ENCODE measurements at regions not wholly inside any gene's neighbourhood (a gene's known extent, or its start where the extent isn't known, plus 50 kb on each side); places are given as distances from the start of the nearest gene placed in this dataset.
"Not testable (repeated sequence)": the region's sequence is repeated elsewhere in the genome, so short reads cannot be mapped to it uniquely, and the experiment has no call there.

DNA sequence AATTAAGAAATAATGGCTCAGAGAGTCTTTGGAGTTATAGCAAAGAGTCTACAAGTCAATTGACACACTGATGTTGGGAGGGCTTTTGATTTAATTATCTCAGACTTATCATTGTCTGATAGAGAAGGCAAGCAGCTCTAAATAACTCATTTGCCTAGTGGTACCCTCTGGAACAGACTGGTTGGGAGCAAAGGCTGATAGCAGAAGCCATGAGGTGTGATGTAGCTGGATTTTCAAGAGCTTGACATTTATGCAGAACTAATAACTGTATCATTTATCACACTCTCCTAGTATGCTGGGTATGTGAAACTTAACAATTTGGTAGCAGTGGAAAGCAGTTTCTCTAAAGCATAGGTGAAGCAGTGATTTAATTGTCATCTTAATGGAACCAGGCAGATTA, 380.6 kb downstream of the TENT5A start:
- in situ Hi-C loops (cut with MboI; ENCODE audit: low sequenced_read_pairs): no loop called here

GRCh38 chr6:81366972-81367371, 385.5 kb downstream of the TENT5A start:
- in situ Hi-C loops (cut with MboI; ENCODE audit: low sequenced_read_pairs): no loop called here

- in situ Hi-C loops (cut with MboI; ENCODE audit: low sequenced_read_pairs): no loop called here
These were observed 390.2 kb downstream of the TENT5A start for GRCh38 chr6:81362246-81362645.

DNA sequence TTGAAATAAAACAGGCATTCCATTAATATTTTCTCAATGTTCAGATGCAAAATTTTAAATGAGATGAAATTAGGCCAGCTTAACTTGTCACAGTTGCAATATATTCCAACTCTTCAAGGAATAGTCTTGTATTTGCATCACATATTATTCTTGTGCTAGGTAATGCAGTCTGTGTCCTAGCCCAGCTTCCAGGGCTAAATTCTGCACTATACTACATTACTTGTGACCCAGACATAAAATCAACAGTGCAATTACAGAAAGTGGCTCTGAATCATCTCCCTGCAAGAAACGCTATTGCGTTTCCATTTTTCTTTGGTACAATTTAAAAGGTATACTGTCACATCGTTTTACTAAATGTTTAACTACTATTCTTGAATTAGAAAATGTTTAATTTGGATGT, 399.2 kb downstream of the TENT5A start:
- in situ Hi-C loops (cut with MboI; ENCODE audit: low sequenced_read_pairs): no loop called here

GRCh38 chr6:81344026-81344425, 408.5 kb downstream of the TENT5A start:
- in situ Hi-C loops (cut with MboI; ENCODE audit: low sequenced_read_pairs): not testable (repeated sequence)

- in situ Hi-C loops (cut with MboI; ENCODE audit: low sequenced_read_pairs): no loop called here
These were observed 411.5 kb downstream of the TENT5A start for GRCh38 chr6:81340946-81341345.

GRCh38 chr6:81331526-81331925, 421.0 kb downstream of the TENT5A start:
- in situ Hi-C loops (cut with MboI; ENCODE audit: low sequenced_read_pairs): no loop called here

DNA sequence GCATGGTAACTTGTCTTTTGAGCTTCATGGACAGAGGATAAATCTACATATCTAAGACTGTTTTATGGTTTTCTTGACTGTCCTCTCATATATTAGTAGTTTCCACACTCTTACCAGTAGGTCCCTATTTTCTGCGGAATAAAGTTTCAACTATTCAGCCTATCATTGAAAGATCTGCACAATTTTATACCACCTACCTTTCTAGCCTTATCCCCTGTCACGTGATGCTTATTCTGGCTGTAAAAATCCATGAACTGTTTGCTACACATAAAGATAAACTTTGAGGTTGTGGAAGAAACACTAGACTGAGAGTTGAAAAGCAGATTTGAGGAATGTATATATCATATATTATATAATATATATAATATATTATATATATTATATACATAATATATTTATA, 423.8 kb downstream of the TENT5A start:
- in situ Hi-C loops (cut with MboI; ENCODE audit: low sequenced_read_pairs): no loop called here

DNA sequence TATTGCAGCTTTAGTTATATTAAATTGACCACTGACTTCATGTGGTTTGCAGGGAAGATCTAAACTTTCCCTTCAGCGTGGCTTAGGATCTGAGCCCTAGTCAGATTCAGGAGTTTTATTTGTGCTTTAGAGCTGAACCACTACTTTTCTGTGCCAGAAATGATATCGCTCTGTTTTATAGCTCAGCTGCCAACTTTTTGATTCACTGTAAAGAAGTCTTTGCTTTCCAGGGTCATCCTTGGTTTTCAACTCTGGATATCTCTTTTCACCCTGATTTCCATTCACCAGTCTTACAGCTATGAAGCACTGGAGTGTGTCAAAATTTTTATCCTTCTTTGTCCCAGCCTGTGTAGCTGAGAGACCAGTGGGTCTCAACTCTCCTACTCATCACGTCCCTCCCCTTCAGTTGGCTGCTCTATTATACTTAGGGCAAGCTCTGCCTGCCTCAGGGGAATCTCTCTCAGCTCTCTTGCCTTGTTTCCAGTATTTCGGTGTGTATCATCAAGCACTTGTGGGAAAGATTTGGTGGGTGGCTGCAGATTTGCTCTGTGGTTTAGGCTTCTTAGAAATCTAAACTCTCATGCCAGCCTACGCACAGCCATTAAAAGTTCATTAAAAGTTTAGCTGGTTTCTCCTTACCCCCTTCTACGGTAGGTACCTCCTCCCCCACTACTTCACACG, 425.5 kb downstream of the TENT5A start:
- in situ Hi-C loops (cut with MboI; ENCODE audit: low sequenced_read_pairs): no loop called here

- in situ Hi-C loops (cut with MboI; ENCODE audit: low sequenced_read_pairs): no loop called here
These were observed 442.7 kb downstream of the TENT5A start for GRCh38 chr6:81309811-81310210.

GRCh38 chr6:81308577-81309279, 443.8 kb downstream of the TENT5A start:
- in situ Hi-C loops (cut with MboI; ENCODE audit: low sequenced_read_pairs): no loop called here

GRCh38 chr6:81307651-81308214, 444.7 kb downstream of the TENT5A start:
- in situ Hi-C loops (cut with MboI; ENCODE audit: low sequenced_read_pairs): no loop called here

GRCh38 chr6:81304466-81304865, 448.0 kb downstream of the TENT5A start:
- in situ Hi-C loops (cut with MboI; ENCODE audit: low sequenced_read_pairs): no loop called here

DNA sequence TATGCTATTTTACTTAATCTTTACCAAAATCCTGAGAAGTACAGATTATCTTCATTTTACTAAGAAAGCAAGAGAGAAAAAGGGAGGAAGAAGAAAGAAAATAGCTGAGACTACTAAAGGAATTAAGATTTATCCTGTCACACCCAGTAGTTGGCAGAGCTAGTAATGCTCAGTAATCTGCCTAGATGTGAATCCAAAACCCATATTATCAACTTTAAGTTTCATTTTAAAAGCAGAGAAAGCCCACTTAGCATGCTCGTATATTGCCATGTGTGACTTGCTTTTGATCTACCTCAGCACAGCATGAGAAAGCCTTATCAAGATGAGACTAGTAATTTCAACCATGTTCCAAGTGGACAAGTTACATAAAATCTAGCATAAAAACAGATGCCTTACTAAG, 451.5 kb downstream of the TENT5A start:
- in situ Hi-C loops (cut with MboI; ENCODE audit: low sequenced_read_pairs): no loop called here

DNA sequence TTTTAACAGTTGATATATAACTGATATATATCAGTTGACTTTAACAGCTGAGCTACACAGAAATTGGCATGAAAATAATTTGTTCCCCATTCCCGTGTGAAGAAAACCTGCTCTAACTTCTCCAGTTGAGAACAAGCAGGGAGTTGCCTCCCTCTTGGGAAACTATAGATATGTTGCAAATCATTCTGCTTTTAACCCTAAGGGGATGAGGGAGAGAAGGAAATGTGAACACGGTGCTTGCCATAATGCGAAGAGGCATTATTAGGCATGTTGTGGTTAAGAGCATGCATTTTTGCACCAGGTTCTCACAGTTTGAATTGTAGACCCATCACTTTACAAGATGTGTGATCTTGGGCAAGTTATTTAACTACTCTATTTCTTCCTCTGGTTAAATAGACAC, 453.7 kb downstream of the TENT5A start:
- in situ Hi-C loops (cut with MboI; ENCODE audit: low sequenced_read_pairs): no loop called here

- in situ Hi-C loops (cut with MboI; ENCODE audit: low sequenced_read_pairs): no loop called here
These were observed 457.2 kb downstream of the TENT5A start for GRCh38 chr6:81295310-81295709.

- in situ Hi-C loops (cut with MboI; ENCODE audit: low sequenced_read_pairs): no loop called here
These were observed 458.6 kb downstream of the TENT5A start for GRCh38 chr6:81293896-81294295.

- in situ Hi-C loops (cut with MboI; ENCODE audit: low sequenced_read_pairs): no loop called here
These were observed 463.3 kb downstream of the TENT5A start for GRCh38 chr6:81289229-81289628.

DNA sequence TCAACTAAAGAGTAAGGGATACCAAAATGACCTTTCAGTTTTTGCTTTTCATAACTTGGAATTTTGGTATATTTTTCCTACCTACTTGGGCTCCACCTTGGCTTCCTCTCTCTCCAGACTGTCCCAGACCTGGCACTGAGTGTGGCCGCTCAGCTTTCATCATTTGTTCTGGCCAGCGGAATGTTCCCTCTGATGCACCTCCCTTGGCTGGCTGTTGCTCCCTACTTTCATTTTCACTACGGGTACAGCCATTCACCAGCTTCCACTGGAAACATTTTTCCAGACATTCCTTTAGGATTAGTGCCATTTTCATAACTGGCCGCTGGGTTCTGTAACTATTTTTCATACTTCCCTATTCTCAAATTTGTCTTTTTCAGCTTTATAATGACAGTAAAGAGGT, 487.4 kb downstream of the TENT5A start:
- in situ Hi-C loops (cut with MboI; ENCODE audit: low sequenced_read_pairs): no loop called here

- in situ Hi-C loops (cut with MboI; ENCODE audit: low sequenced_read_pairs): no loop called here
These were observed 488.8 kb downstream of the TENT5A start for GRCh38 chr6:81263531-81264168.

GRCh38 chr6:81262656-81263055, 489.8 kb downstream of the TENT5A start:
- in situ Hi-C loops (cut with MboI; ENCODE audit: low sequenced_read_pairs): no loop called here

- in situ Hi-C loops (cut with MboI; ENCODE audit: low sequenced_read_pairs): not testable (repeated sequence)
These were observed 496.3 kb downstream of the TENT5A start for GRCh38 chr6:81256223-81256622.

Data from HL-60/S4 (cell line).